KMS-11 (cell line): ENCODE measurements at regions not wholly inside any gene's neighbourhood (a gene's known extent, or its start where the extent isn't known, plus 50 kb on each side); places are given as distances from the start of the nearest gene placed in this dataset.

Experiments used
- H2AFZ ChIP-seq: fragments of 200-600 bp; sonication (generic); 2 replicates; pipeline ENCODE4 v1.6.1; 2016; ENCODE audit warnings: antibody characterized with exemption, mixed run types, low read depth
- H3K27ac ChIP-seq: fragments of 200-600 bp; sonication (generic); 2 replicates; pipeline ENCODE4 v1.6.1; 2016; ENCODE audit warnings: mild to moderate bottlenecking, mixed run types
- H3K27me3 ChIP-seq: fragments of 200-600 bp; sonication (generic); 2 replicates; pipeline ENCODE4 v1.6.1; 2017; ENCODE audit warnings: mild to moderate bottlenecking, low read depth, mixed run types, moderate library complexity; ENCODE audit not compliant: insufficient read depth
- H3K36me3 ChIP-seq: fragments of 200-600 bp; sonication (generic); 2 replicates; pipeline ENCODE4 v1.6.1; 2017; ENCODE audit warnings: mild to moderate bottlenecking, mixed run types; ENCODE audit not compliant: insufficient read depth
- H3K4me1 ChIP-seq: fragments of 200-600 bp; sonication (generic); 2 replicates; pipeline ENCODE4 v1.6.1; 2016; ENCODE audit warnings: mild to moderate bottlenecking, low read depth, mixed run types; ENCODE audit not compliant: poor library complexity, severe bottlenecking
- H3K4me2 ChIP-seq: fragments of 200-600 bp; sonication (generic); 2 replicates; pipeline ENCODE4 v1.7.0; 2016; ENCODE audit warnings: mild to moderate bottlenecking, mixed run types
- H3K4me3 ChIP-seq: fragments of 200-600 bp; sonication (generic); IDR thresholded peaks from 2 replicates; pipeline ENCODE4 v1.6.1; 2017; ENCODE audit warnings: low read depth, low read length, mixed read lengths; ENCODE audit not compliant: insufficient read depth
- H3K79me2 ChIP-seq: fragments of 200-600 bp; sonication (generic); 2 replicates; pipeline ENCODE4 v1.6.1; 2016; ENCODE audit warnings: low read depth, mixed run types; ENCODE audit not compliant: insufficient read depth
- H3K9ac ChIP-seq: fragments of 200-600 bp; sonication (generic); 2 replicates; pipeline ENCODE4 v1.6.1; 2016; ENCODE audit warnings: mild to moderate bottlenecking, mixed run types
- H4K20me1 ChIP-seq: fragments of 200-600 bp; sonication (generic); 2 replicates; pipeline ENCODE4 v1.6.1; 2016; ENCODE audit warnings: mild to moderate bottlenecking, mixed run types; ENCODE audit not compliant: insufficient read depth
- CTCF ChIP-seq: fragments of 200-600 bp; sonication (generic); conservative IDR thresholded peaks from 2 replicates; pipeline ENCODE4 v1.6.1; 2017; ENCODE audit warnings: low read depth, mild to moderate bottlenecking, antibody characterized with exemption, low read length, moderate library complexity, mixed read lengths

DNA sequence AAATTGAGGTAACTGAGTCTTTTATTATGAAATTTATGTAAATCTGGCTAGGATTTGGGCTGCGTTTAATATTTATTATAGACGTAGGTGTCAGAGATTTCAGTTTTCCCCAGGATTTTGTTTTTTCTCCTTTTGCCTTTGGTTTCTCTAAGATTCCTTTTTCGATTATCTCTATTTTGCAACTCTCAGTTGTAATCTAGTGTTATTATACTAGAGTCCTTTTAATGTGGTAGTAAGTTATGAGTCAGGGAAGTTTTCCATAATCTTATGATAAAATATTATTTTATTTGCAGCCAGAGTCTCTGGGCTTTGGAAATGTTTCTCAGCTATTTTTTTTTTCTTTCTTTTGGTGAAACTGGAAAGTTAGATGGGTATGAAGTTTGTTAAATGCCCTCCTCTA, 1043.8 kb downstream of the PLA2G4A start:
- Histone ChIP-seq H3K36me3 (no peaks in the 10 kb centered on the region), H2AFZ (no peak overlapping the region), H4K20me1 (no peaks in the 10 kb centered on the region), H3K4me2 (no peak overlapping the region), H3K27ac (no peak overlapping the region), H3K4me1 (no peaks in the 10 kb centered on the region), H3K79me2 (no peaks in the 10 kb centered on the region), H3K9ac (no peak overlapping the region), H3K27me3 (no peaks in the 10 kb centered on the region), H3K4me3 (no peak overlapping the region)
- no peak for TF ChIP-seq CTCF

- Histone ChIP-seq H3K4me2 (no peak overlapping the region), H3K4me3 (no peak overlapping the region), H3K79me2 (no peaks in the 10 kb centered on the region), H3K36me3 (no peaks in the 10 kb centered on the region), H4K20me1 (no peaks in the 10 kb centered on the region), H3K4me1 (no peaks in the 10 kb centered on the region), H3K27me3 (no peaks in the 10 kb centered on the region), H3K9ac (no peak overlapping the region), H3K27ac (no peak overlapping the region), H2AFZ (no peak overlapping the region)
- TF ChIP-seq CTCF, result no peak
Measured at GRCh38 chr1:187873126-187873525, 1044.4 kb downstream of the PLA2G4A start.

- Histone ChIP-seq H3K79me2 (no peaks in the 10 kb centered on the region), H3K27ac (no peak overlapping the region), H3K36me3 (no peaks in the 10 kb centered on the region), H2AFZ (no peak overlapping the region), H3K27me3 (no peaks in the 10 kb centered on the region), H4K20me1 (no peaks in the 10 kb centered on the region), H3K4me1 (no peaks in the 10 kb centered on the region), H3K9ac (no peak overlapping the region), H3K4me3 (no peak overlapping the region), H3K4me2 (no peak overlapping the region)
- no peak for TF ChIP-seq CTCF
Measured at GRCh38 chr1:187876775-187877174, 1048.0 kb downstream of the PLA2G4A start.

- no peaks in the 10 kb centered on the region for H3K36me3 ChIP-seq
- no peaks in the 10 kb centered on the region for H3K4me1 ChIP-seq
- no peak overlapping the region for H3K4me2 ChIP-seq
- H4K20me1 ChIP-seq, result no peaks in the 10 kb centered on the region
- no peak for TF ChIP-seq CTCF
- no peak overlapping the region for H2AFZ ChIP-seq
- H3K79me2 ChIP-seq, result no peaks in the 10 kb centered on the region
- no peak overlapping the region for H3K9ac ChIP-seq
- H3K4me3 ChIP-seq, result no peak overlapping the region
- no peak overlapping the region for H3K27ac ChIP-seq
- no peaks in the 10 kb centered on the region for H3K27me3 ChIP-seq
Measured at GRCh38 chr1:187877220-187877619, 1048.5 kb downstream of the PLA2G4A start.

GRCh38 chr1:187878883-187879282, 1050.1 kb downstream of the PLA2G4A start:
- H3K79me2 ChIP-seq, result no peaks in the 10 kb centered on the region
- H3K27ac ChIP-seq, result no peak overlapping the region
- no peaks in the 10 kb centered on the region for H3K4me1 ChIP-seq
- no peak overlapping the region for H3K4me2 ChIP-seq
- H3K4me3 ChIP-seq, result no peak overlapping the region
- no peaks in the 10 kb centered on the region for H3K36me3 ChIP-seq
- TF ChIP-seq CTCF, result no peak
- H2AFZ ChIP-seq, result no peak overlapping the region
- no peaks in the 10 kb centered on the region for H4K20me1 ChIP-seq
- no peak overlapping the region for H3K9ac ChIP-seq
- H3K27me3 ChIP-seq, result no peaks in the 10 kb centered on the region
